Testis (tissue), 2 donors: ENCODE measurements at regions not wholly inside any gene's neighbourhood (a gene's known extent, or its start where the extent isn't known, plus 50 kb on each side); places are given as distances from the start of the nearest gene placed in this dataset.

ENCODE experiments used
- POLR2A ChIP-seq: fragments of 450-650 bp; IDR thresholded peaks from one replicate; pipeline ENCODE4 v1.6.1; 2017; ENCODE audit warnings: antibody characterized with exemption, mild to moderate bottlenecking, moderate library complexity
- TF ChIP-seq, protein P1 (sequence below), 3 experiments: fragments of 450-650 bp in 2 of 3; fragments of 200-600 bp in 1 of 3; sonication (generic) in 1 of 3; IDR thresholded peaks; one replicate each; pipeline ENCODE4 v1.5.1; 2016 to 2019; ENCODE audit warnings: antibody characterized with exemption in 3 of 3, mild to moderate bottlenecking in 2 of 3, moderate library complexity in 1 of 3

DNA sequence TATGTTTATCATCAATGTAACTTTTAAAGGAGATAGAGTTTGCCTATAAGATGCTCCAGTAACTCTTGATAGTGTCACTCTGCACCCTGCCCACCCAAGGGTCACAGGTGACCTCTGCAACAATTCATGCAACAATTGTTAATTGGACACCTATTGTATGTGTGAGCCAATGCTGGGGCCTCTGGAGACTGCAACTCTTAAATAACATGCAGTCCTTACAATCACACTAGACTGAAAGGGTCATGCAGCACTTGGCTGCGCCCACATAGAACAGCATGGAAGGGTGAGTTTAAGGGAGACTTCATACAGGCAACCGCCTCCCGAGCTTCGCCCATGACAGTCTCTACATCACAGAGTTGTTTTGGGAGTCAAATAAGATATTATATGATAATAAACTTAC lies 137.1 kb upstream of the TWIST2 start:
- TF ChIP-seq, protein P1, sequence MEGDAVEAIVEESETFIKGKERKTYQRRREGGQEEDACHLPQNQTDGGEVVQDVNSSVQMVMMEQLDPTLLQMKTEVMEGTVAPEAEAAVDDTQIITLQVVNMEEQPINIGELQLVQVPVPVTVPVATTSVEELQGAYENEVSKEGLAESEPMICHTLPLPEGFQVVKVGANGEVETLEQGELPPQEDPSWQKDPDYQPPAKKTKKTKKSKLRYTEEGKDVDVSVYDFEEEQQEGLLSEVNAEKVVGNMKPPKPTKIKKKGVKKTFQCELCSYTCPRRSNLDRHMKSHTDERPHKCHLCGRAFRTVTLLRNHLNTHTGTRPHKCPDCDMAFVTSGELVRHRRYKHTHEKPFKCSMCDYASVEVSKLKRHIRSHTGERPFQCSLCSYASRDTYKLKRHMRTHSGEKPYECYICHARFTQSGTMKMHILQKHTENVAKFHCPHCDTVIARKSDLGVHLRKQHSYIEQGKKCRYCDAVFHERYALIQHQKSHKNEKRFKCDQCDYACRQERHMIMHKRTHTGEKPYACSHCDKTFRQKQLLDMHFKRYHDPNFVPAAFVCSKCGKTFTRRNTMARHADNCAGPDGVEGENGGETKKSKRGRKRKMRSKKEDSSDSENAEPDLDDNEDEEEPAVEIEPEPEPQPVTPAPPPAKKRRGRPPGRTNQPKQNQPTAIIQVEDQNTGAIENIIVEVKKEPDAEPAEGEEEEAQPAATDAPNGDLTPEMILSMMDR (IDR thresholded peaks at IDR 0.05): no peak
- TF ChIP-seq POLR2A: no peak
